HG02981 (cell line): ENCODE measurements at regions not wholly inside any gene's neighbourhood (a gene's known extent, or its start where the extent isn't known, plus 50 kb on each side); places are given as distances from the start of the nearest gene placed in this dataset.

ENCODE experiments used
- ATAC-seq: cut with Tn5 transposase; IDR thresholded peaks from one replicate; pipeline ENCODE4 v1.9.1; 2021; ENCODE audit warnings: mild to moderate bottlenecking, moderate library complexity; ENCODE audit not compliant: unreplicated experiment

DNA sequence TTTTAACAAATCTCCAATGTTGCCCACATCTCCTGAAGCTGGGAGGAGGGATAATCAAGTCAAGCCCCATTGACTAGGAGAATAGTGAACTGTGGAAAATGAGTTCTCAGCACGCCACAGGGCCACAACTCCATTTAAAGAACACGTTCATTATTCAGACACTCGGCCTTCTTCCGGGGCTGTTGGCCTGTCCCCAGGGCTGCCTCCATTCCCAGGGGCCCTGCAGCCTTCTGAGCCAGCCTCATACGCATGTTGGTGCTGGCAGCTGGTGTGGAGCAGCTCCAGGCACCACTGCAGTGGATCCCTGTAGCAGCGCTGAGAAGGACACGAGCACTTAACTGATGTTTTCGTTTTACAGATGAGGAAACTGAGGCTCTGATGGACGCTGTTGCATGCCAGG is 87.5 kb upstream of the RCN1 start:
- no peak for ATAC-seq

GRCh38 chr11:32002311-32002710 is 88.6 kb upstream of the RCN1 start:
- ATAC-seq = no peak

- ATAC-seq = no peak
Measured at GRCh38 chr11:31997955-31998354, 92.9 kb upstream of the RCN1 start.

DNA sequence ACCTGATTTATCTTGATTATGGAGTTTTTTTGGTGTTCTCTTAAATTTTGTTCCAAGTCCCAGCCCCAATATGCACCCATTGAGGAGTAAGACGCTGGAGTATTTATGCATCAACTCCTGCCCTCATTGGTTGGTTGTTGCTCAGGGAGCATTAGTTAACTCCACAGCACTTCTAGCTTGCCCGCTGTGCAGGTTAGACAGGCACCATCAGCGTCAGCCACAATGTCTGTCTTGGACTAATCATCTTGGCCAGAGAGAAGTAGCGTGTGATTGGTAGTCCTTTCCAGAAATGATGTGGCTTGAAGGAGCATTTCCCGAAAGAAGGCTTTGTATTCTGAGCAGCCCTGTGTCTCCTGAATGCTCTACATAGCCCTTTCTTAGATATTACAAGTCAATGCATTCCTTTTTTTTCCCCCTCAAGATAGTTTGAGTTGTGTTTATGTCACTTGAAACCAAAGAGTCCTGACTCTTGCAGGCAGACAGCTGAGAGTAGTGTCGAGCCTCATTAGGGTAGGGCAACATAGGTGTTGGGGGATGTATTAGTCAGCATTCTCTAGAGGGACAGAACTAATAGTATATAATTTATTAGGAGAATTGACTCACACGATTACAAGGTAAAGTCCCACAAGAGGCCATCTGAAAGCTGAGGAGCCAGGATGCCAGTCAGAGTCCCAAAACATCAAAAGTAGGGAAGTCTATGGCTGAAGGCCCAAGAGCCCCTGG is 94.6 kb upstream of the RCN1 start:
- ATAC-seq = no peak

DNA sequence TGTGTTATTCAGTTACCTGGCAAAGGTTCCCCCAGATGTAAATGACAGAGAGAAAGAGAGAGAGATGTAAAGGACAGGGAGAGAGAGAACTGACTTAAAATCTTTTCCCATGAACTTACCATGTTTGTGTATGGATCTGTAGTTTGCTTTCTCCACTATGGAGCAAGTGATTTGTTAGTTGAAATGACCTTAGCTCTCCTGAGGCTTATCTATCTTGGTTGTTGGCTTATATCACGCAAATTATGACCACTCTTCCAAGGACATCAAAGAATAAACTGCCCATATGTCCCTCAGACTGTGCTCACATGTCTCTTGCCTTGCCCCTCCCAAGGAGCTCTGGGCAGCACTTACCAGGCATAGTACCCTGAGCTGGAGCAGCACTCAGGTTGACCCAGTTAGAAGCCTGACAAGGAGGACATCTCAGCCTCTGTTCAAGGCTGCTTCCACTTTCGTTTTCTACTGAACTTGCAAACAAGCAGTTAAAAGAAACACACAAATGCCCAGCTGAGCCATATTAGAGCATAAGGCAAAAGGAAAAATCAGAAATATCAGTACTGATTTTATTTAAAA is 95.3 kb upstream of the RCN1 start:
- peak; percentile 68 for ATAC-seq

DNA sequence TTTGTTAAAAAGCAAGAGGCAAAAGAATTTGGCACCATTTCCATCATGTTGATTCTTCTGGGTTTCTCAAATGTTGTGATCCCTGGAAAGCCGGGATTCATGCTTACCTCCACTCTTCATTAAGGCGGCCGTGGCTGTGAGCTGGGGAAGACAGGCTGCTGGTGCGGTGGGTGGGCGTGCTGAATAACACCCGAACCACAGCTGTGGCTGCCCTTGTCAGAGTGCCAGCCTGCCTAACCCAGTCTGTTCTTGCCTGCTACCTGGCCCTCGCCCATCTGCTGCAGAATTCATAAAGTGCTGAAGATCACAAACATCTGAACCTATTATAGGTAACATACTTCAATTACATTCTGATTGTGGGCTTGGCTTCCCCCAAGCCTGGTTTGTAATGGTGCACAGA is 95.8 kb upstream of the RCN1 start:
- ATAC-seq = no peak

DNA sequence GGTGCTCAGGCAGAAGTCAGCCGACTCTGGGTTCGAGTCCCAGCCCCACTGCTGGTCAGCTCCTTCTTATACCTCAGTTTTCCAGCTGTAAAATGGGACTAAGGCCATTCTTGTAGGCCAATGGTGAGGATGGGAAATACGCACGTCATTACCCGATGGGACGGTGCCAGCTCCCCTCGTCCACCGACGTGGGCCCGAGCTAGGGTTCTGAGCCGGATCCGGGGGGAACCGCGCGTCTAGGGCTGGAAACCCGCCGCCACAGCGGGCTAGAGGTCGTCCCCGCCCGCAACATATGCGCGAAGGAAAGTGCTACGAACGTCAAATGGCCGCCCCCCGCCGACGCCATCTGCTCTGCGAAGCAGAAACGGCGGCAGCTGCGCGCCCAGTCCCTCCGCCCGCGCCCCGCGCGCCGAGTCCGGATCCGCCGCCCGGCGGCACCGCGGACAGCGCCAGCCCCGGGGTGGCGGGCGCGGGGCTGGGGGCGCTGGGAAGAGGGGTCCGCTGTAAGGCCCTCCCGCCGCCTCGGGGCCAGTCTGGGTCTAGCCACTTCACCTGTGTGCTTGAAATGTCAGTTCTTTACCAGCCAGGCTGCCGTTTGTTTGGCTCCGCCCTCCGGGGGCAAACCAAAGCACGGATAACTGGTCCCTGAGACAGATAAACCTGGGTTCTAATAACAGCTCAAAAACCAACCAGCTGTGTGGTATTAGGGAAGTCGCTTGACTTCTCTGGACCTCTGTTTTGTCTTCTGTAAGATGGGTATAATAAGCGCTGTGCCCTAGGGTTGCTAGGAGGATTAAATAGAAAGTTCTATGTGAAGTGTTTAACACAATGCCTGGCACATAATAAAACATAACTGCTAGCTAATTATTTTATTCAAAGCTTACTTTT is 103.5 kb upstream of the RCN1 start:
- no peak for ATAC-seq

DNA sequence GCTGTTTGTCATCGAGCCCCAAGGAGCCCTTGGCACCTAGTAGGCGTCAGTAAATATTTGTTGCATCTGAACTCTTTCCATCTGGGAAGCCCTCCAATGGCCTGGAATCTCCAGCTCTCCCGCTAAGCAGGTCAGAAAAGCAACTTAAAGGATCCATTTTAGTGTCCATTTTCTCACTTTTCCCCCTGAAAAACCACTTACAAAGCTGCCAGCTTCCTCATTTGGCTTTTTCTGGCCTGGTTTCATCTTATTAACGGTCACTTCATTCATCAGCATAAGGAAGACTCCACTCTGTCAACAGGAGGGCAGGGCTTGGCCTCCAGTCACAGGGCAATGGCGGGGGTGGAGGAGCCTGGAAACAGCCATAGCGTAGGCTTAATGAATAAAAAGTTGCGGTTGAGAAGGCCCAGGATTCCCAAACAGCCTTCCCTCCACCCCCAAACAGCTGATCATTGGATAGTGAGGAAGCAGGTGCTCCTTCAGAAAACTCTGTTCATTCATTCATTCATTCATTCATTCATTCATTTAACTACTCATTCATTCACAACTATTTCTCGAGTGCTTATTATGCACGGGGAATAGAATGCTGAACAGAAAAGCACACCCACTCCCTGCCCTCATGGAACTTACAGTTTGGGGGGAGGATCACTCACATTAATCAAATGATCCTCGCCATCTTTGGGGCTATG is 104.5 kb upstream of the RCN1 start:
- no peak for ATAC-seq

GRCh38 chr11:31981457-31981856 is 109.4 kb upstream of the RCN1 start:
- ATAC-seq = no peak

GRCh38 chr11:31977343-31977742 is 113.5 kb upstream of the RCN1 start:
- ATAC-seq = no peak

GRCh38 chr11:31974366-31975136 is 116.3 kb upstream of the RCN1 start:
- ATAC-seq = no peak

- ATAC-seq = no peak
Measured at GRCh38 chr11:31973172-31973571, 117.7 kb upstream of the RCN1 start.

- no peak for ATAC-seq
Measured at GRCh38 chr11:31972623-31973022, 118.3 kb upstream of the RCN1 start.

- ATAC-seq = no peak
Measured at GRCh38 chr11:31969359-31969702, 121.5 kb upstream of the RCN1 start.

DNA sequence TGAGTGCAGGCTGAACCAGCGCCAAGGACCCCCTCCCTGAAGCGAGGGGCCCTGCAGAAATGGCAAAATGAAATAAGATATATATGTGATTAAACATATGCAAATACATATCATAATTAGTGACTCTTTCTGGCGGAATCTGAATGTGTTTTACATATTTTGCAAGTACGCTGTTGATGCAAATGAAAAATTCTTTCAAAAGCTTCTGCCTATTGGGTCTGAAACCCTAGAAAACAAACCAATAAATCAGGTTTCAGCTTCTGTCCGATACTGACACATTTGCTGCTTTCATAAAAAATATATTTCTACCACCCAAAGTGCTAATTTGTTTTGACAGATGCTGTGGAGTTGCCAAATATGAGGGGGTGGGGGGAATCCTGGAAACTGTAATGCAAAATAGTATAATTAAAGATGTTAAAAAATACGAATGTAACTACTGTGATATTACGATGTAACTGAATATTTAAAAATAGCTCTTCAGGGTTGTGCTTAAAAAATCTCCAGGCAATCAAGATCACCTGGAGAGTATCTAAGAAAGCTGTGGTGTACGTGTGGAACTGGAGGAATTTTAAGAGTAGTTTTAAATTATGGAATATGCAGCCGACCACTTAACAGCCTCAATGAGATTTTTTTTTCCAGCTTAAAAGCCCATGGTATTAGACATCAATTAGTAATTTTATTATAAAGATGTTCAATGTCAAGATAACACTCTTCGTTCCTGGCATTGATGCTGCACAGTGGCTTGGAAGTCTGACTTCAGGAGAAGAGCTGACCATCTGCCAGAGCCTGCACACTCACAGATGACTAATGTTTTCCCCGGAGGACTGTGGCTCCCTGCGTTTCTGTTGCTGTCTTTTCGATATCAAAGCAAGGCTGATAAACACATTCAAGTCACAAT is 122.2 kb upstream of the RCN1 start:
- ATAC-seq = no peak

DNA sequence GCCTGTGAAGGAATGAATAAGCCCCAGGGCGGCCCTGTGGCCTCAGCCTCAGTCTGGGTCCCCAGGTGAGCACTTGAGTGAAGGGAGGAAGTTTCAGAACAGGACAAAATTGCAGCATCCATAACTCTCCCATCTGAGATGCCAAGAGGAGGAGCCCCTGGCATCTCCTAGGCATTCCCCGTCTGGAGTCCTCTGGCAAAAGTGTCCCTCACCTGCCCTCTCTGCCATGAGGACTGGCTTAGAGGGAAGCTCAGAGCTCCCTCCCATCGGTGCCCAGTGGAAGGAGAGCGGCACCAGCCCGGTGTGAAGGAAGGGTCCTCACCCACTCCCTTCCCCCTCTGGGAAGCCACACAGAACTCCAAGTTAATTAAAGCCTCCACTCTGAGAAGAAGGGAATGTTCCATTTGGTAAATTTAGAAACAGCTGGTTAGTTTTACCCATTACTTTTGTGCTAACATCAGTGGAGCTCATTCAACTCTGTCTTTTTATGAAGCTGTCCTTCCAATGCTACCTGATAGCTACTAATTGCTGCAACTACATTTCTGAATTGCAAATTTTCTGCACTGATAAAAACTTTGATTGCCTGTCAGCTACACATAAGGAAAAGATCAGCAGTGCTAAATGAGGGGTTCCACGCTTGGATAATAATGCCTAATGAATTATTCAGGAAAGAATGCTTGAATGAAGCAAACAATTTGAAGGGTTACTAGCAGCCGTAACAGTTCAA is 123.3 kb upstream of the RCN1 start:
- ATAC-seq = no peak

GRCh38 chr11:31966846-31967245 is 124.0 kb upstream of the RCN1 start:
- no peak for ATAC-seq

GRCh38 chr11:31964181-31964580 is 126.7 kb upstream of the RCN1 start:
- ATAC-seq = no peak

GRCh38 chr11:31960126-31960525 is 130.7 kb upstream of the RCN1 start:
- no peak for ATAC-seq
